Tibial nerve (tissue), 3 donors: ENCODE measurements at regions not wholly inside any gene's neighbourhood (a gene's known extent, or its start where the extent isn't known, plus 50 kb on each side); places are given as distances from the start of the nearest gene placed in this dataset.

ENCODE experiments used
- POLR2A ChIP-seq, 2 donors: fragments of 450-650 bp; IDR thresholded peaks; one replicate each; pipeline ENCODE4 v1.6.1; 2017; ENCODE audit warnings: antibody characterized with exemption in 2 of 2, mild to moderate bottlenecking in 2 of 2, moderate library complexity in 2 of 2
- TF ChIP-seq, protein P1 (sequence below), 5 experiments: fragments of 200-600 bp in 3 of 5; fragments of 450-650 bp in 2 of 5; sonication (generic) in 3 of 5; IDR thresholded peaks; one replicate each; pipeline ENCODE4 v1.5.1; 2016 to 2019; ENCODE audit warnings: antibody characterized with exemption in 5 of 5, mild to moderate bottlenecking in 3 of 5, moderate library complexity in 2 of 5

GRCh38 chr1:222936042-222936441, 121.2 kb downstream of the DISP1 start:
- TF ChIP-seq POLR2A (IDR thresholded peaks at IDR 0.05) = no peak
- TF ChIP-seq, protein P1, sequence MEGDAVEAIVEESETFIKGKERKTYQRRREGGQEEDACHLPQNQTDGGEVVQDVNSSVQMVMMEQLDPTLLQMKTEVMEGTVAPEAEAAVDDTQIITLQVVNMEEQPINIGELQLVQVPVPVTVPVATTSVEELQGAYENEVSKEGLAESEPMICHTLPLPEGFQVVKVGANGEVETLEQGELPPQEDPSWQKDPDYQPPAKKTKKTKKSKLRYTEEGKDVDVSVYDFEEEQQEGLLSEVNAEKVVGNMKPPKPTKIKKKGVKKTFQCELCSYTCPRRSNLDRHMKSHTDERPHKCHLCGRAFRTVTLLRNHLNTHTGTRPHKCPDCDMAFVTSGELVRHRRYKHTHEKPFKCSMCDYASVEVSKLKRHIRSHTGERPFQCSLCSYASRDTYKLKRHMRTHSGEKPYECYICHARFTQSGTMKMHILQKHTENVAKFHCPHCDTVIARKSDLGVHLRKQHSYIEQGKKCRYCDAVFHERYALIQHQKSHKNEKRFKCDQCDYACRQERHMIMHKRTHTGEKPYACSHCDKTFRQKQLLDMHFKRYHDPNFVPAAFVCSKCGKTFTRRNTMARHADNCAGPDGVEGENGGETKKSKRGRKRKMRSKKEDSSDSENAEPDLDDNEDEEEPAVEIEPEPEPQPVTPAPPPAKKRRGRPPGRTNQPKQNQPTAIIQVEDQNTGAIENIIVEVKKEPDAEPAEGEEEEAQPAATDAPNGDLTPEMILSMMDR (IDR thresholded peaks at IDR 0.05) = no peak
